HepG2 (cell line): ENCODE measurements at regions not wholly inside any gene's neighbourhood (a gene's known extent, or its start where the extent isn't known, plus 50 kb on each side); places are given as distances from the start of the nearest gene placed in this dataset.

Experiments used
- ATAC-seq: fragments of 200-7000 bp; cut with Tn5 transposase; 3 replicates; pipeline ENCODE4 v1.9.1; 2020; ENCODE audit warnings: mild to moderate bottlenecking, moderate library complexity
- BruUV-seq: library from RNA; stranded (reverse); fragments of 400-500 nt; replicated peaks from 2 replicates; lab custom pipeline; 2021; lab: Mats Ljungman, UMichigan
- CTCF ChIA-PET: fragments of 300-600 bp; formaldehyde crosslinking; extraction: SDS; loops from one replicate; lab custom pipeline; 2021; ENCODE audit warnings: low total read pairs, inconsistent platforms, low intra/inter-chr PET ratio; lab: Yijun Ruan, JAX
- POLR2A ChIA-PET: fragments of 350-600 bp; sonication (Branson Sonifier 250); formaldehyde crosslinking; loops from one replicate; lab custom pipeline; 2020; ENCODE audit warnings: antibody characterized with exemption, inconsistent platforms; lab: Yijun Ruan, JAX
- DNase-seq: peaks from one replicate; pipeline ENCODE4 v3.0.0-alpha.2; 2015; ENCODE audit warnings: low spot score
- FAIRE-seq: peaks from 3 replicates; lab custom pipeline; 2011; peaks lifted over from hg19 to GRCh38; lab: Jason Lieb, UNC
- H2AFZ ChIP-seq: one replicate; pipeline ENCODE4 v1.6.1; 2011; ENCODE audit warnings: low read length, inconsistent platforms
- H3K27ac ChIP-seq: fragments of 300-600 bp; 3 replicates; pipeline ENCODE4 v1.8.0; 2011; ENCODE audit warnings: mixed run types, mild to moderate bottlenecking, mixed read lengths, low read length, inconsistent platforms; ENCODE audit not compliant: insufficient read depth; ENCODE audit errors: extremely low read length
- H3K27me3 ChIP-seq, 2 experiments: fragments of 200-600 bp in 1 of 2; 2 replicates in 1 of 2; 3 replicates in 1 of 2; pipeline versions ENCODE4 v1.6.0 to v1.8.0; 2011; ENCODE audit warnings: low read length in 2 of 2, mild to moderate bottlenecking in 2 of 2, moderate library complexity in 2 of 2, inconsistent platforms in 1 of 2; ENCODE audit not compliant: insufficient read depth in 2 of 2, control insufficient read depth in 1 of 2
- H3K36me3 ChIP-seq, 2 experiments: fragments of 200-600 bp in 1 of 2; replicated peaks in 1 of 2; 2 replicates in 1 of 2; 3 replicates in 1 of 2; pipeline versions ENCODE4 v1.5.1 to v1.8.0; 2011; ENCODE audit warnings: low read length in 2 of 2, inconsistent platforms in 1 of 2; ENCODE audit not compliant: insufficient read depth in 2 of 2, control insufficient read depth in 1 of 2
- H3K4me1 ChIP-seq: 2 replicates; pipeline ENCODE4 v1.5.1; 2012; ENCODE audit warnings: low read length, inconsistent platforms; ENCODE audit not compliant: insufficient read depth
- H3K4me2 ChIP-seq: 2 replicates; pipeline ENCODE4 v1.6.0; 2011; ENCODE audit warnings: low read depth, low read length, inconsistent platforms
- H3K4me3 ChIP-seq, 3 experiments: fragments of 200-600 bp in 1 of 3; sonication (generic), shearing (Covaris generic) in 1 of 3; replicated peaks in 1 of 3; 2 replicates each; pipeline ENCODE4 v1.5.1; 2011 to 2016; ENCODE audit warnings: low read length in 3 of 3, inconsistent platforms in 2 of 3, low read depth in 2 of 3, mild to moderate bottlenecking in 2 of 3, control low read depth in 1 of 3, mixed read lengths in 1 of 3; ENCODE audit not compliant: insufficient read depth in 1 of 3
- H3K79me2 ChIP-seq: one replicate; pipeline ENCODE4 v1.6.1; 2011; ENCODE audit warnings: low read length, inconsistent platforms; ENCODE audit not compliant: insufficient read depth
- H3K9ac ChIP-seq: 2 replicates; pipeline ENCODE4 v1.6.0; 2011; ENCODE audit warnings: mild to moderate bottlenecking, low read depth, low read length, inconsistent platforms; ENCODE audit not compliant: insufficient read depth
- H3K9me3 ChIP-seq: 2 replicates; pipeline ENCODE4 v1.5.1; 2012; ENCODE audit warnings: mild to moderate bottlenecking, low read length
- H4K20me1 ChIP-seq: 2 replicates; pipeline ENCODE4 v1.6.0; 2011; ENCODE audit warnings: inconsistent platforms, mild to moderate bottlenecking, low read length, moderate library complexity; ENCODE audit not compliant: insufficient read depth
- AGO1 ChIP-seq: fragments of 200-400 bp; formaldehyde crosslinking; IDR thresholded peaks from 2 replicates; pipeline ENCODE4 v1.6.1; 2017; ENCODE audit warnings: mild to moderate bottlenecking, low read depth, low read length, moderate library complexity; ENCODE audit not compliant: poor library complexity, severe bottlenecking
- CEBPB ChIP-seq: IDR thresholded peaks from 2 replicates; pipeline ENCODE4 v1.6.1; 2011; ENCODE audit warnings: low read depth, low read length, improper control_type of control experiment, borderline replicate concordance
- CREB1 ChIP-seq, 2 experiments: fragments of 450-650 bp in 1 of 2; IDR thresholded peaks; 2 replicates each; pipeline ENCODE4 v1.6.1; 2016 to 2017; ENCODE audit warnings: control low read depth in 1 of 2, mild to moderate bottlenecking in 1 of 2, missing compliant biosample characterization in 1 of 2, missing genetic modification characterization in 1 of 2
- JARID2 ChIP-seq: sonication (generic); formaldehyde crosslinking; IDR thresholded peaks from 2 replicates; pipeline ENCODE4 v1.8.1; 2023; ENCODE audit warnings: missing genetic modification reagents, inconsistent platforms; ENCODE audit not compliant: insufficient replicate concordance
- MAFK ChIP-seq, 2 experiments: IDR thresholded peaks in 1 of 2; conservative IDR thresholded peaks in 1 of 2; 2 replicates each; pipeline ENCODE4 v1.6.1; 2011; ENCODE audit warnings: improper control_type of control experiment in 2 of 2, low read length in 2 of 2
- TOPORS ChIP-seq: sonication (generic); formaldehyde crosslinking; IDR thresholded peaks from 2 replicates; pipeline ENCODE4 v1.8.0; 2023; ENCODE audit warnings: mild to moderate bottlenecking, missing genetic modification reagents
- WGBS: methylation state at CpG from one replicate; pipeline ENCODE4 v1.1.6; 2017; ENCODE audit warnings: low lambda C conversion rate; 5-methylcytosine and 5-hydroxymethylcytosine counted together
- in situ Hi-C: cut with HindIII; loops from 2 replicates; pipeline ENCODE4 v1.10.0; 2017; ENCODE audit warnings: low pct_unique_long_range_greater_than_20kb; ENCODE audit not compliant: extremely low pct_ligation_motif_present
- intact Hi-C: fragments of 100-400 bp; cut with micrococcal nuclease; formaldehyde crosslinking; loops from one replicate; pipeline ENCODE4 v1.10.0; 2022; ENCODE audit not compliant: unreplicated experiment

DNA sequence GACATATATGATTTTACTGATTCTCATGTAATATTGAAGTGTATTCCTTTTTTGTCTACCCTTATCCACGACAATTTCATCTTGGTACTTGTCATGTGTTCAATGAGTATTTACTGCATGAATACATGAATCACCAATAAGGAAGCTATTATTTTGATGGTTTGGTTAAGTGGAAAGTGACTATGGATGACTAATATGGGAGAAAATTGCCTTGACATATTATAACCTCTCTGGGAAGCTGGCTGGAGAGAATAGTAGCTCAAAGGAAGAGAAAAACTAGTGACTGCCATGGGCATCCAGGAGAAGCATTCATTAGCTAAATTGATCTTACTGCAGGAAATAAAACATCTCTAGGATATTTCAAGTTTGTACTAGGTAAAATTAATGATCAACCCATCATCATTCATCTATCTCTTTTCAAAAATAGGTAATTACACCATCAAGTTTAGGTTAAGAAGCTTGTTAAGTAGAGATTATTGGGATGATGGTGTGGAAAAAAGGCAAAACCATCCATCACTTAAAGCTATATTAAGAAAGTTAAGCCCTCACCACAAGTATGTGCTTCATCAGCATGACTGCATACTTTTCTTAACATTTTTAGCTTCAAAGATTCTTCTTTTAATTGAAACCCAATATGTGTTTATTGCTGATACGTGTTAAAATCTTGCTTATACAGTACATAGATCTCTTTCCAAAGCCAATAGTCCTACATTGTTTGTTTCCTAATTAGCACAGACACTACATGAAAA lies 455.2 kb upstream of the ARPP21 start:
- in situ Hi-C loops = no loop called here
- Histone ChIP-seq H3K36me3 (no peaks in the 10 kb centered on the region), H3K9me3 (peaks cover 95% of the 10 kb centered on the region), H3K4me2 (no peak overlapping the region), H3K4me1 (no peaks in the 10 kb centered on the region), H3K27me3 (no peaks in the 10 kb centered on the region), H3K9ac (no peak overlapping the region), H3K27ac (no peak overlapping the region), H4K20me1 (no peaks in the 10 kb centered on the region), H3K79me2 (no peaks in the 10 kb centered on the region), H2AFZ (no peak overlapping the region), H3K4me3 (no peak overlapping the region)
- POLR2A ChIA-PET = no interaction called here
- 4% methylated on average over 2 of the region's 2 CpGs for WGBS
- no peak for FAIRE-seq
- no peak for DNase-seq
- CTCF ChIA-PET = no interaction called here
- TF ChIP-seq JARID2 (no peak), MAFK (conservative IDR thresholded peaks at IDR 0.05 in 1 of 2, IDR thresholded peaks at IDR 0.05 in 1 of 2; ENCODE audit: low read length in 2 of 2) (peak; percentile 34 to 49; a peak in 3 of 4 replicates), TOPORS (no peak)
- ATAC-seq = no peak
- intact Hi-C loops = no loop called here
- no TSS peak for BruUV-seq

DNA sequence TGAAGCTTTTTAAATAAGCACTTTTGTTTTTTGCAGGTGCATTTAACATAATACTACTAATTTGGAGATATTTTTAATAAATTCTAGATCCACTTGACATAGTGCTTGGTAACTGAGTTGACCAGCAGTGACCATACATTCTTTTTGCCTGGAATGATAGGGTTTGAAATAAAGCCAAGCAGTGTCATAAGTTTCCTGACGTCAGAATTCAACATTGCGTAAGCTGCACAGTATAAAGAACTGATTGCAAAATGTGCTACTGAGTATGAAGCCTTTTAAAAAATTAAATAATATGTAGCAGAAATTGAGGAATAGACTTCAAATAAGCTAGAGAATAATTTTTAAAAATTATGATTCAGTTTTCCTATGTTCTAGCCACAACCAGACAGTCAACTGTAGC lies 454.6 kb upstream of the ARPP21 start:
- DNase-seq = no peak
- intact Hi-C loops = no loop called here
- ATAC-seq = no peak
- no TSS peak for BruUV-seq
- no peaks in the 10 kb centered on the region for H3K4me1 ChIP-seq
- H3K27ac ChIP-seq = no peak overlapping the region
- no peaks in the 10 kb centered on the region for H3K36me3 ChIP-seq
- H3K9me3 ChIP-seq = peaks cover 93% of the 10 kb centered on the region
- no peaks in the 10 kb centered on the region for H3K27me3 ChIP-seq
- in situ Hi-C loops = no loop called here
- no peak overlapping the region for H2AFZ ChIP-seq
- H3K9ac ChIP-seq = no peak overlapping the region
- ChIA-PET CTCF (no interaction called here), POLR2A (no interaction called here)
- H4K20me1 ChIP-seq = no peaks in the 10 kb centered on the region
- no peaks in the 10 kb centered on the region for H3K79me2 ChIP-seq
- no peak for FAIRE-seq
- WGBS = 55% methylated on average over 2 of the region's 2 CpGs
- H3K4me2 ChIP-seq = no peak overlapping the region
- no peak overlapping the region for H3K4me3 ChIP-seq
- TF ChIP-seq CEBPB (peak; percentile 51; the same call in 1 of the 2 replicates), AGO1 (no peak), CREB1 (IDR thresholded peaks at IDR 0.05) (peak; percentile 54), CREB1 (CRISPR knock-in tag; IDR thresholded peaks at IDR 0.05) (no peak)
